GM23338 (cell line): ENCODE measurements at regions not wholly inside any gene's neighbourhood (a gene's known extent, or its start where the extent isn't known, plus 50 kb on each side); places are given as distances from the start of the nearest gene placed in this dataset.

Experiments
- ATAC-seq: fragments of 200-7000 bp; cut with Tn5 transposase; 3 replicates; pipeline ENCODE4 v1.9.1; 2020
- DNase-seq: peaks from one replicate; pipeline ENCODE4 v3.0.0-alpha.2; 2015; ENCODE audit warnings: low spot score
- H2AFZ ChIP-seq: fragments of 200-600 bp; sonication (generic); 2 replicates; pipeline ENCODE4 v1.8.0; 2016; ENCODE audit warnings: antibody characterized with exemption, mild to moderate bottlenecking, moderate library complexity
- H3F3A ChIP-seq: fragments of 200-600 bp; sonication (generic); replicated peaks from 2 replicates; pipeline ENCODE4 v1.8.0; 2017; ENCODE audit warnings: antibody characterized with exemption, mixed run types, low read depth
- H3K27ac ChIP-seq: fragments of 200-600 bp; sonication (generic); 2 replicates; pipeline ENCODE4 v1.6.1; 2016; ENCODE audit warnings: low read depth
- H3K27me3 ChIP-seq: fragments of 200-600 bp; sonication (generic); 2 replicates; pipeline ENCODE4 v1.8.0; 2016; ENCODE audit warnings: mild to moderate bottlenecking, mixed run types, moderate library complexity; ENCODE audit not compliant: insufficient read depth
- H3K36me3 ChIP-seq: fragments of 200-600 bp; sonication (generic); 2 replicates; pipeline ENCODE4 v1.8.0; 2016; ENCODE audit warnings: mild to moderate bottlenecking; ENCODE audit not compliant: insufficient read depth
- H3K4me1 ChIP-seq: fragments of 200-600 bp; sonication (generic); 2 replicates; pipeline ENCODE4 v1.8.0; 2016; ENCODE audit warnings: mild to moderate bottlenecking, moderate library complexity; ENCODE audit not compliant: insufficient read depth
- H3K4me2 ChIP-seq: fragments of 200-600 bp; sonication (generic); 2 replicates; pipeline ENCODE4 v1.7.1; 2017; ENCODE audit warnings: mixed run types
- H3K4me3 ChIP-seq: fragments of 200-600 bp; sonication (generic); 2 replicates; pipeline ENCODE4 v1.6.1; 2016; ENCODE audit warnings: mixed run types
- H3K79me2 ChIP-seq: fragments of 200-600 bp; sonication (generic); replicated peaks from 2 replicates; pipeline ENCODE4 v1.8.0; 2017; ENCODE audit warnings: mild to moderate bottlenecking; ENCODE audit not compliant: insufficient read depth
- H3K9me2 ChIP-seq: fragments of 200-600 bp; sonication (generic); 2 replicates; pipeline ENCODE4 v1.8.0; 2017; ENCODE audit not compliant: insufficient read depth
- H4K20me1 ChIP-seq: fragments of 200-600 bp; sonication (generic); replicated peaks from 2 replicates; pipeline ENCODE4 v1.8.0; 2017; ENCODE audit warnings: mild to moderate bottlenecking; ENCODE audit not compliant: insufficient read depth
- H3K27ac Mint-ChIP-seq: 2 replicates; pipeline ENCODE4 v1.8.0; 2020; ENCODE audit warnings: inconsistent platforms, mild to moderate bottlenecking, moderate library complexity, mixed read lengths
- H3K27me3 Mint-ChIP-seq: 3 replicates; pipeline ENCODE4 v1.8.0; 2022; ENCODE audit warnings: low read depth, mild to moderate bottlenecking, moderate library complexity, mixed read lengths, inconsistent platforms; ENCODE audit not compliant: insufficient read depth, poor library complexity
- H3K36me3 Mint-ChIP-seq: 3 replicates; pipeline ENCODE4 v1.8.0; 2021; ENCODE audit warnings: low read depth, mild to moderate bottlenecking, inconsistent platforms, moderate library complexity, mixed read lengths
- H3K4me1 Mint-ChIP-seq: 3 replicates; pipeline ENCODE4 v1.8.0; 2020; ENCODE audit warnings: mild to moderate bottlenecking, inconsistent platforms, mixed read lengths
- H3K4me3 Mint-ChIP-seq: 3 replicates; pipeline ENCODE4 v1.8.0; 2021; ENCODE audit warnings: moderate library complexity, mild to moderate bottlenecking, inconsistent platforms, mixed read lengths
- H3K9me3 Mint-ChIP-seq: 3 replicates; pipeline ENCODE4 v1.8.0; 2020; ENCODE audit warnings: moderate library complexity, mild to moderate bottlenecking, inconsistent platforms, mixed read lengths
- CTCF ChIP-seq, 2 experiments: fragments of 200-600 bp in 1 of 2; sonication (generic) in 1 of 2; conservative IDR thresholded peaks; 2 replicates each; pipeline versions ENCODE4 v1.5.1 to v1.6.1; 2016 to 2017; ENCODE audit warnings: antibody characterized with exemption in 2 of 2, low read depth in 2 of 2, mild to moderate bottlenecking in 2 of 2, moderate library complexity in 1 of 2
- JUNB ChIP-seq: IDR thresholded peaks from one replicate; pipeline ENCODE4 v1.6.1; 2016; ENCODE audit warnings: antibody characterized with exemption; ENCODE audit not compliant: unreplicated experiment
- NANOG ChIP-seq: IDR thresholded peaks from 2 replicates; pipeline ENCODE4 v1.6.1; 2016; ENCODE audit warnings: antibody characterized with exemption, borderline replicate concordance
- ZNF331 ChIP-seq: fragments of 250-450 bp; sonication (Bioruptor Pico); IDR thresholded peaks from 2 replicates; pipeline ENCODE4 v1.5.0; 2020; ENCODE audit warnings: low read depth, mild to moderate bottlenecking, moderate library complexity
- TF ChIP-seq, protein P1 (sequence below): fragments of 250-450 bp; sonication (Bioruptor Pico); IDR thresholded peaks from 2 replicates; pipeline ENCODE4 v1.5.0; 2020; ENCODE audit warnings: mild to moderate bottlenecking, moderate library complexity

GRCh38 chr9:16348531-16348930, 521.9 kb downstream of the BNC2 start (continued):
- TF ChIP-seq, protein P1, sequence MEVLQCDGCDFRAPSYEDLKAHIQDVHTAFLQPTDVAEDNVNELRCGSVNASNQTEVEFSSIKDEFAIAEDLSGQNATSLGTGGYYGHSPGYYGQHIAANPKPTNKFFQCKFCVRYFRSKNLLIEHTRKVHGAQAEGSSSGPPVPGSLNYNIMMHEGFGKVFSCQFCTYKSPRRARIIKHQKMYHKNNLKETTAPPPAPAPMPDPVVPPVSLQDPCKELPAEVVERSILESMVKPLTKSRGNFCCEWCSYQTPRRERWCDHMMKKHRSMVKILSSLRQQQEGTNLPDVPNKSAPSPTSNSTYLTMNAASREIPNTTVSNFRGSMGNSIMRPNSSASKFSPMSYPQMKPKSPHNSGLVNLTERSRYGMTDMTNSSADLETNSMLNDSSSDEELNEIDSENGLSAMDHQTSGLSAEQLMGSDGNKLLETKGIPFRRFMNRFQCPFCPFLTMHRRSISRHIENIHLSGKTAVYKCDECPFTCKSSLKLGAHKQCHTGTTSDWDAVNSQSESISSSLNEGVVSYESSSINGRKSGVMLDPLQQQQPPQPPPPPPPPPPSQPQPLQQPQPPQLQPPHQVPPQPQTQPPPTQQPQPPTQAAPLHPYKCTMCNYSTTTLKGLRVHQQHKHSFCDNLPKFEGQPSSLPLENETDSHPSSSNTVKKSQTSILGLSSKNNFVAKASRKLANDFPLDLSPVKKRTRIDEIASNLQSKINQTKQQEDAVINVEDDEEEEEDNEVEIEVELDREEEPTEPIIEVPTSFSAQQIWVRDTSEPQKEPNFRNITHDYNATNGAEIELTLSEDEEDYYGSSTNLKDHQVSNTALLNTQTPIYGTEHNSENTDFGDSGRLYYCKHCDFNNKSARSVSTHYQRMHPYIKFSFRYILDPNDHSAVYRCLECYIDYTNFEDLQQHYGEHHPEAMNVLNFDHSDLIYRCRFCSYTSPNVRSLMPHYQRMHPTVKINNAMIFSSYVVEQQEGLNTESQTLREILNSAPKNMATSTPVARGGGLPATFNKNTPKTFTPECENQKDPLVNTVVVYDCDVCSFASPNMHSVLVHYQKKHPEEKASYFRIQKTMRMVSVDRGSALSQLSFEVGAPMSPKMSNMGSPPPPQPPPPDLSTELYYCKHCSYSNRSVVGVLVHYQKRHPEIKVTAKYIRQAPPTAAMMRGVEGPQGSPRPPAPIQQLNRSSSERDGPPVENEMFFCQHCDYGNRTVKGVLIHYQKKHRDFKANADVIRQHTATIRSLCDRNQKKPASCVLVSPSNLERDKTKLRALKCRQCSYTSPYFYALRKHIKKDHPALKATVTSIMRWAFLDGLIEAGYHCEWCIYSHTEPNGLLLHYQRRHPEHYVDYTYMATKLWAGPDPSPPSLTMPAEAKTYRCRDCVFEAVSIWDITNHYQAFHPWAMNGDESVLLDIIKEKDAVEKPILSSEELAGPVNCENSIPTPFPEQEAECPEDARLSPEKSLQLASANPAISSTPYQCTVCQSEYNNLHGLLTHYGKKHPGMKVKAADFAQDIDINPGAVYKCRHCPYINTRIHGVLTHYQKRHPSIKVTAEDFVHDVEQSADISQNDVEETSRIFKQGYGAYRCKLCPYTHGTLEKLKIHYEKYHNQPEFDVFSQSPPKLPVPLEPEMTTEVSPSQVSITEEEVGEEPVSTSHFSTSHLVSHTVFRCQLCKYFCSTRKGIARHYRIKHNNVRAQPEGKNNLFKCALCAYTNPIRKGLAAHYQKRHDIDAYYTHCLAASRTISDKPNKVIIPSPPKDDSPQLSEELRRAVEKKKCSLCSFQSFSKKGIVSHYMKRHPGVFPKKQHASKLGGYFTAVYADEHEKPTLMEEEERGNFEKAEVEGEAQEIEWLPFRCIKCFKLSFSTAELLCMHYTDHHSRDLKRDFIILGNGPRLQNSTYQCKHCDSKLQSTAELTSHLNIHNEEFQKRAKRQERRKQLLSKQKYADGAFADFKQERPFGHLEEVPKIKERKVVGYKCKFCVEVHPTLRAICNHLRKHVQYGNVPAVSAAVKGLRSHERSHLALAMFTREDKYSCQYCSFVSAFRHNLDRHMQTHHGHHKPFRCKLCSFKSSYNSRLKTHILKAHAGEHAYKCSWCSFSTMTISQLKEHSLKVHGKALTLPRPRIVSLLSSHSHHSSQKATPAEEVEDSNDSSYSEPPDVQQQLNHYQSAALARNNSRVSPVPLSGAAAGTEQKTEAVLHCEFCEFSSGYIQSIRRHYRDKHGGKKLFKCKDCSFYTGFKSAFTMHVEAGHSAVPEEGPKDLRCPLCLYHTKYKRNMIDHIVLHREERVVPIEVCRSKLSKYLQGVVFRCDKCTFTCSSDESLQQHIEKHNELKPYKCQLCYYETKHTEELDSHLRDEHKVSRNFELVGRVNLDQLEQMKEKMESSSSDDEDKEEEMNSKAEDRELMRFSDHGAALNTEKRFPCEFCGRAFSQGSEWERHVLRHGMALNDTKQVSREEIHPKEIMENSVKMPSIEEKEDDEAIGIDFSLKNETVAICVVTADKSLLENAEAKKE (CRISPR knock-in tag) = no peak
- no peak for TF ChIP-seq ZNF331 (CRISPR knock-in tag)
- no peak for TF ChIP-seq NANOG

- H3K27ac ChIP-seq = no peak overlapping the region
- no peak overlapping the region for H3K4me3 Mint-ChIP-seq
- no peak overlapping the region for H3K4me2 ChIP-seq
- H3K27me3 ChIP-seq = no peaks in the 10 kb centered on the region
- no peaks in the 10 kb centered on the region for H3K36me3 Mint-ChIP-seq
- DNase-seq = no peak
- ATAC-seq = peak; percentile 29; the same call in 1 of the 3 replicates
- no peaks in the 10 kb centered on the region for H4K20me1 ChIP-seq
- H3K36me3 ChIP-seq = no peaks in the 10 kb centered on the region
- H3K4me3 ChIP-seq = no peak overlapping the region
- H3K27ac Mint-ChIP-seq = no peak overlapping the region
- no peaks in the 10 kb centered on the region for H3K9me3 Mint-ChIP-seq
- H3F3A ChIP-seq = no peaks in the 10 kb centered on the region
- H3K4me1 ChIP-seq = no peaks in the 10 kb centered on the region
- H2AFZ ChIP-seq = no peak overlapping the region
- 0 out of 2 replicates have a peak, but pooled peaks cover 5% of the 10 kb centered on the region for H3K9me2 ChIP-seq
- no peaks in the 10 kb centered on the region for H3K79me2 ChIP-seq
- peaks cover 5% of the 10 kb centered on the region for H3K27me3 Mint-ChIP-seq
- H3K4me1 Mint-ChIP-seq = no peaks in the 10 kb centered on the region
- TF ChIP-seq JUNB (no peak), NANOG (no peak), CTCF (conservative IDR thresholded peaks at IDR 0.05; ENCODE audit: low read depth in 2 of 2) (no peak)
- TF ChIP-seq, protein P1 (CRISPR knock-in tag) = no peak
Measured at GRCh38 chr9:16352251-16352650, 518.2 kb downstream of the BNC2 start.
